ENCODE measurements at regions not wholly inside any gene's neighbourhood (a gene's known extent, or its start where the extent isn't known, plus 50 kb on each side); places are given as distances from the start of the nearest gene placed in this dataset.

GRCh38 chr11:27910186-27910931 is 197.6 kb downstream of the KIF18A start:
- Histone ChIP-seq H3K4me1 (no peaks in the 10 kb centered on the region), H3K36me3 (ENCODE audit: control insufficient read depth, insufficient read depth, low read length) (no peaks in the 10 kb centered on the region)

DNA sequence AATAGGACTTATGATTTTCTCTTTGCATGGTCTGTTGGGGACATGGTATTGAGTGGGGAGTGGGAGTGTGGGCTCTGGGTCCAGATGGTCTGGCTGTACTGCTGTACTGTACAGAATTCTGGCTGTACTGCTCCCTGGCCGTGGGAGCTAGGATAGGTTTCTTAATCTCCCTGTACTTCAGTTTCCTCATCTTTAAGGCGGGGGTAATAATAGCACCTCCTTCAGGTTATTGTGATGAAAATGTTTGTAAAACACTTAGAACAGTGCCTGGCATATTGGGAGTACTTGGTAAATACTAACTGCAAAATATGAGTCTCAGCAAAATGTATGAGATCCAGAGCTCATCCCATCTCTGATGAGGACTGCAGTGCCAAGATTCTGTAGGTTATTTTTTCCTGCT is 198.6 kb downstream of the KIF18A start:
- H3K36me3 Mint-ChIP-seq (ENCODE audit: insufficient read depth, unreplicated experiment), result no peaks in the 10 kb centered on the region
- Histone ChIP-seq H3K27me3 (replicated peaks; ENCODE audit: control insufficient read depth, insufficient read depth, low read length) (no peaks in the 10 kb centered on the region), H3K36me3 (ENCODE audit: control insufficient read depth, insufficient read depth, low read length) (no peaks in the 10 kb centered on the region), H3K4me3 (ENCODE audit: low read depth, low read length) (no peak overlapping the region), H3K9me3 (no peaks in the 10 kb centered on the region), H3K4me1 (no peaks in the 10 kb centered on the region)
- no peak for TF ChIP-seq CTCF (IDR thresholded peaks at IDR 0.05; ENCODE audit: insufficient read depth in 1 of 2, low read depth in 1 of 2, low read length in 1 of 2, severe bottlenecking in 1 of 2, unreplicated experiment in 1 of 2)
- ChIA-PET CTCF (no interaction called here), POLR2A (no interaction called here)
- peaks cover 24% of the 10 kb centered on the region for H3K9me3 Mint-ChIP-seq (ENCODE audit: unreplicated experiment)
- DNase-seq, result no peak
- H3K27me3 Mint-ChIP-seq (ENCODE audit: insufficient read depth, unreplicated experiment), result no peaks in the 10 kb centered on the region
- H3K27ac Mint-ChIP-seq (ENCODE audit: unreplicated experiment), result no peak overlapping the region
- H3K4me1 Mint-ChIP-seq (ENCODE audit: low read depth, unreplicated experiment), result peaks cover 12% of the 10 kb centered on the region
- H3K4me3 Mint-ChIP-seq (ENCODE audit: unreplicated experiment), result no peak overlapping the region
- intact Hi-C loops (cut with micrococcal nuclease; ENCODE audit: unreplicated experiment), result no loop called here
- BruUV-seq (replicated peaks), result no TSS peak

More at GRCh38 chr11:27910186-27910931, 197.6 kb downstream of the KIF18A start:
- ChIA-PET POLR2A (no interaction called here), CTCF (no interaction called here)
- intact Hi-C loops (cut with micrococcal nuclease; ENCODE audit: unreplicated experiment), result no loop called here
- DNase-seq, result no peak
- Mint-ChIP-seq H3K9me3 (ENCODE audit: unreplicated experiment) (peaks cover 24% of the 10 kb centered on the region), H3K36me3 (ENCODE audit: insufficient read depth, unreplicated experiment) (no peaks in the 10 kb centered on the region), H3K27me3 (ENCODE audit: insufficient read depth, unreplicated experiment) (no peaks in the 10 kb centered on the region), H3K27ac (ENCODE audit: unreplicated experiment) (peak overlapping the region; percentile 6), H3K4me1 (ENCODE audit: low read depth, unreplicated experiment) (peaks cover 12% of the 10 kb centered on the region), H3K4me3 (ENCODE audit: unreplicated experiment) (no peak overlapping the region)
- Histone ChIP-seq H3K9me3 (no peaks in the 10 kb centered on the region), H3K4me3 (ENCODE audit: low read depth, low read length) (no peak overlapping the region), H3K27me3 (replicated peaks; ENCODE audit: control insufficient read depth, insufficient read depth, low read length) (no peaks in the 10 kb centered on the region)
- BruUV-seq (replicated peaks), result no TSS peak
- TF ChIP-seq CTCF (IDR thresholded peaks at IDR 0.05; ENCODE audit: insufficient read depth in 1 of 2, low read depth in 1 of 2, low read length in 1 of 2, severe bottlenecking in 1 of 2, unreplicated experiment in 1 of 2), result no peak

DNA sequence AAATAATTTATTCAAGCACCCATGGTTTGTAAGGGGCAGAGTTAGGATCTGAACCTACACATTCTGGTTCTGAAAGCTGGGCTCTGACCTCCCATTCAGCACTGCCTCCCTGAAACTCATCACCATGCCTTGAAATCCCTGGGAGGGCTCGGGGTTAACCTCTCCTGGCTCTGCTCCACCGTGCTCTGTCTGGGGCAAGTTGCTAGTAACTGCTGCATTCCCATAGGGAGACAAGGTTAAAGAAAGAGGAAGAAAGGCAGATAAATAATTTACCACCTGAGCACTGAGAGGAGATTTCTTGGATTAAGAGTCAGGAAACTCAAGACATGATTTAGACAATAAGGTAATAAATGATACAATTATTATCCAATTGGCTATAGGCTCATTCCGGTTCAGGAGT is 199.3 kb downstream of the KIF18A start:
- BruUV-seq (replicated peaks), result no TSS peak
- Mint-ChIP-seq H3K27me3 (ENCODE audit: insufficient read depth, unreplicated experiment) (no peaks in the 10 kb centered on the region), H3K27ac (ENCODE audit: unreplicated experiment) (no peak overlapping the region), H3K4me1 (ENCODE audit: low read depth, unreplicated experiment) (peaks cover 12% of the 10 kb centered on the region), H3K36me3 (ENCODE audit: insufficient read depth, unreplicated experiment) (no peaks in the 10 kb centered on the region), H3K4me3 (ENCODE audit: unreplicated experiment) (no peak overlapping the region), H3K9me3 (ENCODE audit: unreplicated experiment) (peaks cover 24% of the 10 kb centered on the region)
- Histone ChIP-seq H3K9me3 (no peaks in the 10 kb centered on the region), H3K4me3 (ENCODE audit: low read depth, low read length) (no peak overlapping the region), H3K27me3 (replicated peaks; ENCODE audit: control insufficient read depth, insufficient read depth, low read length) (no peaks in the 10 kb centered on the region), H3K36me3 (ENCODE audit: control insufficient read depth, insufficient read depth, low read length) (no peaks in the 10 kb centered on the region), H3K4me1 (no peaks in the 10 kb centered on the region)
- DNase-seq, result no peak
- intact Hi-C loops (cut with micrococcal nuclease; ENCODE audit: unreplicated experiment), result no loop called here
- no peak for TF ChIP-seq CTCF (IDR thresholded peaks at IDR 0.05; ENCODE audit: insufficient read depth in 1 of 2, low read depth in 1 of 2, low read length in 1 of 2, severe bottlenecking in 1 of 2, unreplicated experiment in 1 of 2)
- CTCF ChIA-PET, result no interaction called here
- POLR2A ChIA-PET, result no interaction called here
